Gastrocnemius medialis (tissue), 4 donors: ENCODE measurements at regions not wholly inside any gene's neighbourhood (a gene's known extent, or its start where the extent isn't known, plus 50 kb on each side); places are given as distances from the start of the nearest gene placed in this dataset.

ENCODE experiments used
- POLR2A ChIP-seq, 2 donors: fragments of 450-650 bp; IDR thresholded peaks; one replicate each; pipeline ENCODE4 v1.6.1; 2017; ENCODE audit warnings: antibody characterized with exemption in 2 of 2, mild to moderate bottlenecking in 2 of 2, moderate library complexity in 2 of 2
- TF ChIP-seq, protein P1 (sequence below), 5 experiments: fragments of 450-650 bp in 3 of 5; fragments of 200-600 bp in 2 of 5; sonication (generic) in 2 of 5; IDR thresholded peaks in 4 of 5; conservative IDR thresholded peaks in 1 of 5; 1 replicate in 4 of 5; 2 replicates in 1 of 5; pipeline ENCODE4 v1.5.1; 2016 to 2019; ENCODE audit warnings: antibody characterized with exemption in 5 of 5, mild to moderate bottlenecking in 3 of 5, moderate library complexity in 3 of 5

DNA sequence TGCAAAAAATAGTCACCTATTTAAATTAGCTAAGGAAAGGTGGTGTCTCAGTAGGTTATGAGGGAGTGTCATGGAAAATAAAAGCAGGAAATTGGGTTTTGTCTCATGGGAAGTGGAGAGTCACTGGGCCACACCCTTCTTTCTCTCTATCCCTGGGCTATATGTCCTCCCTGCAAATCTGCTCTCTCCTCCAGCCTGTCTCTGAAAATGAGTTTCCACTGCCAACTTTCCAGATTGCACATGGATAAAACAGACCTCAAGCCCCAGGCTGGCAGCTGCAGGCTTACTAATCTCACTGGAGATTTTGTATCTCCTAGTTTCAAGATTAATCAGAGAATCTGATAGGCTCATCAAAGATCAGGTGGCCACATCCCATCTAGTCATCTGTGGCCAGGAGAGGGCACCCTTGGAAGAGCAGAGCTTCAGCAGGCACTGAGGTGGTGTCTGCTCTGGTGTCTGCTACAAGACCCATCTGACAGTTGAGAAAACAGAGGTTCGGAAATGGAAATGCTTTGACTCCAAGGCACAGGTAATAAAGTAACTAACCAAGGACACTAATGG lies 178.9 kb downstream of the MSX2 start:
- no peak for TF ChIP-seq POLR2A (IDR thresholded peaks at IDR 0.05)
- TF ChIP-seq, protein P1, sequence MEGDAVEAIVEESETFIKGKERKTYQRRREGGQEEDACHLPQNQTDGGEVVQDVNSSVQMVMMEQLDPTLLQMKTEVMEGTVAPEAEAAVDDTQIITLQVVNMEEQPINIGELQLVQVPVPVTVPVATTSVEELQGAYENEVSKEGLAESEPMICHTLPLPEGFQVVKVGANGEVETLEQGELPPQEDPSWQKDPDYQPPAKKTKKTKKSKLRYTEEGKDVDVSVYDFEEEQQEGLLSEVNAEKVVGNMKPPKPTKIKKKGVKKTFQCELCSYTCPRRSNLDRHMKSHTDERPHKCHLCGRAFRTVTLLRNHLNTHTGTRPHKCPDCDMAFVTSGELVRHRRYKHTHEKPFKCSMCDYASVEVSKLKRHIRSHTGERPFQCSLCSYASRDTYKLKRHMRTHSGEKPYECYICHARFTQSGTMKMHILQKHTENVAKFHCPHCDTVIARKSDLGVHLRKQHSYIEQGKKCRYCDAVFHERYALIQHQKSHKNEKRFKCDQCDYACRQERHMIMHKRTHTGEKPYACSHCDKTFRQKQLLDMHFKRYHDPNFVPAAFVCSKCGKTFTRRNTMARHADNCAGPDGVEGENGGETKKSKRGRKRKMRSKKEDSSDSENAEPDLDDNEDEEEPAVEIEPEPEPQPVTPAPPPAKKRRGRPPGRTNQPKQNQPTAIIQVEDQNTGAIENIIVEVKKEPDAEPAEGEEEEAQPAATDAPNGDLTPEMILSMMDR (IDR thresholded peaks at IDR 0.05 in 4 of 5, conservative IDR thresholded peaks at IDR 0.05 in 1 of 5): no peak
